Karpas-422 (cell line): ENCODE measurements at regions not wholly inside any gene's neighbourhood (a gene's known extent, or its start where the extent isn't known, plus 50 kb on each side); places are given as distances from the start of the nearest gene placed in this dataset.

Experiments used
- DNase-seq: peaks from one replicate; pipeline ENCODE4 v3.0.0-alpha.2; 2015
- H2AFZ ChIP-seq: fragments of 200-600 bp; sonication (generic); 2 replicates; pipeline ENCODE4 v1.6.1; 2014; ENCODE audit warnings: antibody characterized with exemption, low read length, mixed read lengths
- H3K27ac ChIP-seq: fragments of 200-600 bp; sonication (generic); 2 replicates; pipeline ENCODE4 v1.5.1; 2014; ENCODE audit warnings: mild to moderate bottlenecking, low read length, moderate library complexity
- H3K27me3 ChIP-seq: fragments of 200-600 bp; sonication (generic); 2 replicates; pipeline ENCODE4 v1.6.1; 2014; ENCODE audit warnings: low read length, mixed read lengths
- H3K36me3 ChIP-seq: fragments of 200-600 bp; sonication (generic); 2 replicates; pipeline ENCODE4 v1.6.1; 2014; ENCODE audit warnings: low read length, mixed read lengths; ENCODE audit not compliant: insufficient read depth
- H3K4me1 ChIP-seq: fragments of 200-600 bp; sonication (generic); 2 replicates; pipeline ENCODE4 v1.6.1; 2014; ENCODE audit warnings: mild to moderate bottlenecking, low read length, mixed read lengths
- H3K4me2 ChIP-seq: fragments of 200-600 bp; sonication (generic); 2 replicates; pipeline ENCODE4 v1.6.1; 2014; ENCODE audit warnings: low read length, low read depth, mild to moderate bottlenecking; ENCODE audit not compliant: poor library complexity, severe bottlenecking
- H3K4me3 ChIP-seq: fragments of 200-600 bp; sonication (generic); 2 replicates; pipeline ENCODE4 v1.5.1; 2014; ENCODE audit warnings: mild to moderate bottlenecking, antibody characterized with exemption, low read length, mixed read lengths
- H3K79me2 ChIP-seq: fragments of 200-600 bp; sonication (generic); 2 replicates; pipeline ENCODE4 v1.6.1; 2014; ENCODE audit warnings: mild to moderate bottlenecking, low read length, mixed read lengths
- H3K9ac ChIP-seq: fragments of 200-600 bp; sonication (generic); 2 replicates; pipeline ENCODE4 v1.6.0; 2014; ENCODE audit warnings: low read length
- H3K9me2 ChIP-seq: fragments of 200-600 bp; sonication (generic), shearing (Covaris generic); replicated peaks from 2 replicates; pipeline ENCODE4 v1.6.0; 2014; ENCODE audit warnings: mild to moderate bottlenecking, low read length, moderate library complexity; ENCODE audit not compliant: insufficient read depth
- H3K9me3 ChIP-seq: fragments of 300-700, 200-600 bp; sonication (generic); 2 replicates; pipeline ENCODE4 v1.6.1; 2014; ENCODE audit warnings: low read length, mixed read lengths
- H4K20me1 ChIP-seq: fragments of 200-600 bp; sonication (generic); 2 replicates; pipeline ENCODE4 v1.6.1; 2014; ENCODE audit warnings: mild to moderate bottlenecking, antibody characterized with exemption, low read length, low read depth; ENCODE audit not compliant: insufficient read depth

DNA sequence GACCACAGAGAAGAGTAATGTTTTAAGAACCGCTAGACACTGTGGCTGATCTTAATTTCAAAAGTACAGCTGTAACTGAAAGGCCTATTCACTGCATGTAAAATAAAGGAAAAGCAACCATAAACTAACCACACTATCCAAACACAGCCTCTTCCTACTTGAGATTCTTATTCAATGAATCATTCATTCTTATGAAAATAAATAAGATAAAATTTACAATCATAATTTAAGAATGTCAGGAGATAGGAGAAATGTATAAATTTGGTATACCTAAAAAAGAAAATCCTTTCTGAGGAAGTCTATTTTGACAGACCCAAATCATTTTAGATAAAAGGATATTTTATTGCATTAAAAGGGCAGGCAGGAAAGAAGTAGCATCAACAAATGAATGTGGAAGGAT is 533.5 kb upstream of the ZNF385D start:
- H3K9ac ChIP-seq = no peak overlapping the region
- DNase-seq = no peak
- no peaks in the 10 kb centered on the region for H3K79me2 ChIP-seq
- peaks cover 10% of the 10 kb centered on the region; the same call in 1 of the 2 replicates for H3K9me3 ChIP-seq
- no peak overlapping the region for H3K4me3 ChIP-seq
- no peaks in the 10 kb centered on the region for H4K20me1 ChIP-seq
- H3K27me3 ChIP-seq = no peaks in the 10 kb centered on the region
- no peak overlapping the region for H3K27ac ChIP-seq
- H3K4me2 ChIP-seq = no peak overlapping the region
- H3K36me3 ChIP-seq = no peaks in the 10 kb centered on the region
- no peaks in the 10 kb centered on the region for H3K9me2 ChIP-seq
- no peaks in the 10 kb centered on the region for H3K4me1 ChIP-seq
- H2AFZ ChIP-seq = no peak overlapping the region

DNA sequence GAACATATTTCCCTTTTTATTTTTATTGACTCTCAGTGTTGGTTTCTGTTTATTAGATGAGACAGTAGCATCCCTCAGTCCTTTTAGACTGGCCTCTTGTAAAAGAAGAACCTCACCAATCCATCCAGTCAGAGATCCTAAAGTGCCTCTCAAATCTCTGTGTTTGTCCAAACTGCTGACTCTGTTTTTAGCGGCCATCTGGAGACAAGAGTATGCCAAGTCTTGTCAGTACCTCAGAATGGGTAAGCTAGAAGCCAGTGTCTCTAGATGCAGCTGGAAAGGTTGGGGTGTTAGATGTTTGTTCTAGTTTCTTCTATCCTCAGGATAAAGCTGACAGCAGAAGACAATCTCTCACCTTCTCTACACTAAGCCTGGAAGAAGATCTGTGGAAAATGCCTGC is 537.7 kb upstream of the ZNF385D start:
- H3K9me3 ChIP-seq = peaks cover 8% of the 10 kb centered on the region
- no peaks in the 10 kb centered on the region for H4K20me1 ChIP-seq
- no peaks in the 10 kb centered on the region for H3K4me1 ChIP-seq
- H3K9ac ChIP-seq = no peak overlapping the region
- no peak overlapping the region for H2AFZ ChIP-seq
- no peaks in the 10 kb centered on the region for H3K36me3 ChIP-seq
- no peaks in the 10 kb centered on the region for H3K9me2 ChIP-seq
- no peaks in the 10 kb centered on the region for H3K27me3 ChIP-seq
- no peak overlapping the region for H3K4me2 ChIP-seq
- no peak overlapping the region for H3K27ac ChIP-seq
- no peak for DNase-seq
- no peak overlapping the region for H3K4me3 ChIP-seq
- no peaks in the 10 kb centered on the region for H3K79me2 ChIP-seq

GRCh38 chr3:22292681-22293080 is 541.7 kb upstream of the ZNF385D start:
- DNase-seq = no peak
- no peak overlapping the region for H2AFZ ChIP-seq
- peaks cover 14% of the 10 kb centered on the region for H3K9me3 ChIP-seq
- H4K20me1 ChIP-seq = no peaks in the 10 kb centered on the region
- H3K36me3 ChIP-seq = no peaks in the 10 kb centered on the region
- no peak overlapping the region for H3K4me3 ChIP-seq
- H3K79me2 ChIP-seq = no peaks in the 10 kb centered on the region
- no peak overlapping the region for H3K27ac ChIP-seq
- H3K4me1 ChIP-seq = no peaks in the 10 kb centered on the region
- H3K4me2 ChIP-seq = no peak overlapping the region
- no peaks in the 10 kb centered on the region for H3K27me3 ChIP-seq
- no peak overlapping the region for H3K9ac ChIP-seq
- H3K9me2 ChIP-seq = no peaks in the 10 kb centered on the region

- H3K4me2 ChIP-seq = no peak overlapping the region
- no peaks in the 10 kb centered on the region for H3K4me1 ChIP-seq
- no peak overlapping the region for H2AFZ ChIP-seq
- no peaks in the 10 kb centered on the region for H3K27me3 ChIP-seq
- H3K9ac ChIP-seq = no peak overlapping the region
- no peak overlapping the region for H3K4me3 ChIP-seq
- no peaks in the 10 kb centered on the region for H3K9me2 ChIP-seq
- H3K79me2 ChIP-seq = no peaks in the 10 kb centered on the region
- peaks cover 23% of the 10 kb centered on the region for H3K9me3 ChIP-seq
- H3K27ac ChIP-seq = no peak overlapping the region
- no peak for DNase-seq
- no peaks in the 10 kb centered on the region for H4K20me1 ChIP-seq
- H3K36me3 ChIP-seq = no peaks in the 10 kb centered on the region
Observed at GRCh38 chr3:22296601-22297000, 545.6 kb upstream of the ZNF385D start.

DNA sequence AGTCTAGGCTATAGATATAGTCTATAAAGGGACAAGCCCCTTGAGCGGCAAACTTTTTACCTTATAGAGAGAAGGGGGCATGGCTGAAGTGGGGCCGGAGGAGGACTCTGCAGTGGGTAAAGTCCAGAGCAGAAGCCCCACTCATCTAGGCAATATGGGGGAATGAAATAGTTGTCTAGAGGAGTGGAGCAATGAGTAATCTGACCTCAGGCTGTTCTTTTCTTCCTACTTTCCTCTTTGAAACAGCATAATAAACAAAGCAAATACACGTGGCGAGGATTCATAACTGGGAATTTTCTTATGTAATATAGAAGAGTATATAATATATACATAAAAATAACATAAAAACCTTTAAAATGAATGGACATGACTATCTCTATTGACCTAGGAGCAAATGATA is 546.4 kb upstream of the ZNF385D start:
- H3K27ac ChIP-seq = no peak overlapping the region
- no peaks in the 10 kb centered on the region for H3K4me1 ChIP-seq
- no peaks in the 10 kb centered on the region for H3K36me3 ChIP-seq
- peaks cover 25% of the 10 kb centered on the region for H3K9me3 ChIP-seq
- H4K20me1 ChIP-seq = no peaks in the 10 kb centered on the region
- H3K9ac ChIP-seq = no peak overlapping the region
- no peaks in the 10 kb centered on the region for H3K9me2 ChIP-seq
- no peak overlapping the region for H2AFZ ChIP-seq
- H3K79me2 ChIP-seq = no peaks in the 10 kb centered on the region
- DNase-seq = no peak
- no peak overlapping the region for H3K4me2 ChIP-seq
- H3K27me3 ChIP-seq = no peaks in the 10 kb centered on the region
- no peak overlapping the region for H3K4me3 ChIP-seq

- Histone ChIP-seq H3K9ac (no peak overlapping the region), H3K9me2 (0 out of 2 replicates have a peak, but pooled peaks cover 3% of the 10 kb centered on the region), H3K27me3 (no peaks in the 10 kb centered on the region), H3K79me2 (no peaks in the 10 kb centered on the region), H3K4me3 (no peak overlapping the region), H2AFZ (no peak overlapping the region), H4K20me1 (no peaks in the 10 kb centered on the region), H3K4me2 (no peak overlapping the region), H3K4me1 (no peaks in the 10 kb centered on the region), H3K36me3 (no peaks in the 10 kb centered on the region; the same call in 1 of the 2 replicates), H3K9me3 (peaks cover 22% of the 10 kb centered on the region; the same call in 1 of the 2 replicates), H3K27ac (no peak overlapping the region)
- DNase-seq = no peak
Observed at GRCh38 chr3:22306454-22306853, 555.4 kb upstream of the ZNF385D start.

GRCh38 chr3:22308871-22309270 is 557.9 kb upstream of the ZNF385D start:
- Histone ChIP-seq H2AFZ (no peak overlapping the region), H3K27ac (no peak overlapping the region), H3K4me1 (no peaks in the 10 kb centered on the region), H3K36me3 (no peaks in the 10 kb centered on the region; the same call in 1 of the 2 replicates), H3K27me3 (no peaks in the 10 kb centered on the region), H3K79me2 (no peaks in the 10 kb centered on the region), H3K4me2 (no peak overlapping the region), H3K4me3 (no peak overlapping the region), H3K9me2 (0 out of 2 replicates have a peak, but pooled peaks cover 3% of the 10 kb centered on the region), H4K20me1 (no peaks in the 10 kb centered on the region), H3K9me3 (peaks cover 23% of the 10 kb centered on the region; the same call in 1 of the 2 replicates), H3K9ac (no peak overlapping the region)
- DNase-seq = no peak

DNA sequence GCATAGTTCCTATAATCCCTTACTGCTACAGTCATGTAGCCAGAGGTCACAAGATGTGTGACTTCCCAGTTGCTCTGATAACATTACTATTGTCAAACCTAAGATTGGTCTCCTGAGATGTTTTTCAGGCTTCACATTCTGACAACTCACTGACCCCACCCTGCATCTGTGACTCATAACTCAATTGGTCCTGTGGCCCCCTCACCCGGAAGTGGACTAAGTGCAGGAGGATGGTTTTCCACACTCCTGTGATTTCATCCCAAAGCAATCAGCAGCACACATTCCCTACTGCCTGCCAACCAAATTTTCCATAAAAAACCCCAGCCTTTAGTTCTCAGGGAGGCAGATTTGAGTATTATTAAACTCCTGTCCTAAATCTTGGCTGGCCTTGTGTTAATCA is 564.9 kb upstream of the ZNF385D start:
- no peaks in the 10 kb centered on the region for H3K36me3 ChIP-seq
- no peak overlapping the region for H3K9ac ChIP-seq
- H3K27me3 ChIP-seq = no peaks in the 10 kb centered on the region
- no peak overlapping the region for H3K4me3 ChIP-seq
- no peak overlapping the region for H3K4me2 ChIP-seq
- no peak overlapping the region for H2AFZ ChIP-seq
- H3K27ac ChIP-seq = no peak overlapping the region
- no peaks in the 10 kb centered on the region for H4K20me1 ChIP-seq
- H3K9me3 ChIP-seq = peaks cover 16% of the 10 kb centered on the region
- H3K4me1 ChIP-seq = no peaks in the 10 kb centered on the region
- DNase-seq = no peak
- H3K9me2 ChIP-seq = no peaks in the 10 kb centered on the region
- H3K79me2 ChIP-seq = no peaks in the 10 kb centered on the region

GRCh38 chr3:22318325-22318724 is 567.3 kb upstream of the ZNF385D start:
- H3K27me3 ChIP-seq = no peaks in the 10 kb centered on the region
- H3K9me2 ChIP-seq = no peaks in the 10 kb centered on the region
- no peaks in the 10 kb centered on the region for H3K4me1 ChIP-seq
- no peaks in the 10 kb centered on the region for H3K36me3 ChIP-seq
- no peak overlapping the region for H3K9ac ChIP-seq
- no peak overlapping the region for H3K4me2 ChIP-seq
- DNase-seq = no peak
- no peak overlapping the region for H2AFZ ChIP-seq
- peaks cover 13% of the 10 kb centered on the region for H3K9me3 ChIP-seq
- H3K4me3 ChIP-seq = no peak overlapping the region
- H3K27ac ChIP-seq = no peak overlapping the region
- no peaks in the 10 kb centered on the region for H3K79me2 ChIP-seq
- H4K20me1 ChIP-seq = no peaks in the 10 kb centered on the region
